ENCODE measurements at regions not wholly inside any gene's neighbourhood (a gene's known extent, or its start where the extent isn't known, plus 50 kb on each side); places are given as distances from the start of the nearest gene placed in this dataset.

GRCh38 chr5:40365342-40366330 is 314.1 kb upstream of the PTGER4 start:
- TF ChIP-seq CTCF (conservative IDR thresholded peaks at IDR 0.05; ENCODE audit: low read depth, low read length), result no peak
- TF ChIP-seq EZH2 (IDR thresholded peaks at IDR 0.05; ENCODE audit: borderline replicate concordance, low read depth, low read length, poor library complexity, severe bottlenecking), result no peak

Measured in A673 (cell line).